ENCODE measurements at regions not wholly inside any gene's neighbourhood (a gene's known extent, or its start where the extent isn't known, plus 50 kb on each side); places are given as distances from the start of the nearest gene placed in this dataset.

GRCh38 chr2:8076448-8077342 lies 605.2 kb upstream of the ID2 start:
- peak; percentile 16 for DNase-seq

- DNase-seq: no peak
Observed at GRCh38 chr2:8078705-8079104, 603.2 kb upstream of the ID2 start.

- DNase-seq: no peak
Observed at GRCh38 chr2:8080063-8080462, 601.8 kb upstream of the ID2 start.

DNA sequence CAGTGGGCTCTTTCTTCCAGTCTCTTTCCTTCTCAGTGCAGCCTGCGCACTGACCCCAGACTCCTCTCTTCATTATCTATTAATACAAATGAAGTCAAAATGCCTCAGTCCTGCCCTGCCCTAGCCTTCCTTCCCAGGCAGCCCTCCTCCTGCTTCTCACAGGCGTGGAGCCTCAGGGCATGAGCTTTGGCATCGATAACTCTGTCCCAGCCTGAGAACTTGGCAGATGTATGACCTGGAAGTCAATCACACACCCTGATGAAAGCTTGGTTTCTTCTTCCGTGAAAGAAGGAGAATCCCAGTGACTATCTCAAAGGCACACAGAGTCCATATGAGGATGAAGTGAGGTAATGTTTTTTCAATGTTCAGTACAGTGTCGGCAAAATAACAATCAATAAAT lies 600.7 kb upstream of the ID2 start:
- DNase-seq: no peak

DNA sequence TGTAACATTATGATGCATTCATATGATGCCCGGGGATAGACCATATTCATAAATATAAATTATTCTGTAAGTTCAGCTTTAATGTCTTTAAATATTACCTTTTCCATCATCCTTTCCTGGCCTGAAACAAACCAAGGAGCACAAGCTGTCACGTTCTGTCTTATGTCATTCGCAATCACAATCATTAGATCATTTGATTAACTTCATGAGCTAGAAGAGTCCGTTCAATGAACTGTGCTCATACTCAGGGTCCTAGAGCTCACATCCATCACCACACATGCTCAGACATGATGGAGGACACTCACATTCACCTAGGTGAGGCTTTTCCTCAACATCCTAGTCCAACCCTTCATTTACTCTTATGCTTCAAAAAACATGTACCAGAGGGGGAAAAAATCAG lies 599.0 kb upstream of the ID2 start:
- no peak for DNase-seq

DNA sequence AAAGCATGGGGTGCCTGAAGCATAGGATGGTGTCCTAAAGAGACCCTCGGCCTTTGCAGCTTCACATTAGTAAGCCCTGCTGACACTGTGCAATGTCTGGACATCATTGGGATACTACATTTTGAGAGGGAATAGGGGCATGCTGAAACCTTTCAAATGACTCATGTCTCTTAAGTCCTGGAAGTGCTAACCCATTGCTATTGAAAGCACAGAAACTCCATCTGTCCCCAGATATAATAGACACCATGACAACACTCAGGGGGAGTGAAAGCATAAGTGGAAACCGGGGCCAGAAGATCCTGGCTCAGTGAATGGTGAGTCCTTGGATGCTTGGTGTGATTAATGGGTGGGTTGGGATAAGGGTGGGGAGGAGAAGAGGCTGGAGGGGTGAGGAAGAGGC lies 595.5 kb upstream of the ID2 start:
- no peak for DNase-seq

GRCh38 chr2:8086796-8087479 lies 594.9 kb upstream of the ID2 start:
- DNase-seq: no peak

DNA sequence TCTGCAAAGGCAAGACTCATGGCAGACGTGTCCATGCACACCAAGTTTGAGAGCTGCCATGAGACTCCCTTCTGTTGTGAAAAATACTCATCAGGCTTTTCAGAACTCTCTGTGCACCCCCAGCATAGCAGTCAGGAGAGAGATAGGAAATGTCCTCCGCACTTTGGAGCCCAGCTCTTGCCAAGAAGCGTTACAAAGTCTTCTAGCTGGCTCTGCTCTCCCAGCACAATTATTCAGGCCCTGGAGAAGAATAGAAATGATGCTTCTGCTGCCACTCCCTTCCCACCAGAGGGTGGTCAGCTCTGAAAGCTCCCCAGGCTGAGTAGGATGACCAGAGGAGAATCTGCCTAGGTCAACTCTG lies 594.4 kb upstream of the ID2 start:
- no peak for DNase-seq

DNA sequence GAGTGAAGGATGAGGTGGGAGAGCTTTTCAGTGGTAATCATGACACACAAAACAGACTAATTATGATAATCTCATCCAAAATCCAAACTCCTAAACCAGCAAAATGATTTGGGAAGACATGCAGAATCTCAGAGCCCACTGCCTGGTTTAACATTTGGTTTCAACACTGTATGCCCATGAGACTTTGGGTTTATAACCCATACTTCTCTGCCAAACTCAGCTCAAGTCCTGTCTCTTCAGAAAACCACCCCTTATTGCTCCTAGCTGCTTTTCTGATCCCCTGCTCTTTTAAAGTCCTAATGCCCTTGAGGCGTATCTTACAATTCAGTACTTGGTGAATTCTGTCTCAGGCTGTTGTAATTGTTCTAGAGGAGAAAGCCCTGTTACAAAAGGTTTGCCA lies 593.0 kb upstream of the ID2 start:
- no peak for DNase-seq

DNA sequence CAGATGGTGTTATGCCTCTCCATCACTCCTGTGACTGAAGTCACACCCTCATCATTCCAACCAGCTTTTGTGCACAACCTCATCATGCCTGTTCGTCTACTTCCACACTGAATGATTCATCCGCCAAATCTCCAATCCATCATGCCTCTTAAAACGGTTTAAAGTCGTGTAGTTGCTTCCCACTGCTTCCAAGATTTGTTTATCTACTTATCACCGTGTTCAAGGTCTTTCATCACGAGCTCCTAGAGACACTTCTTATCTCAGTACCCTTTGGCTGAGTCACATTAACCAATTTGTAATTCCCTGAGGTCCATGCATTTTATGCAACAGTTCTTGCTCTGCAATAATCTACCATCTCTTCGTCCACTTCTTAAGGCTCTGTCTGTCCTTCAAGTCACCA lies 592.3 kb upstream of the ID2 start:
- DNase-seq: no peak

GRCh38 chr2:8090748-8091700 lies 590.8 kb upstream of the ID2 start:
- DNase-seq: peak; percentile 53

DNA sequence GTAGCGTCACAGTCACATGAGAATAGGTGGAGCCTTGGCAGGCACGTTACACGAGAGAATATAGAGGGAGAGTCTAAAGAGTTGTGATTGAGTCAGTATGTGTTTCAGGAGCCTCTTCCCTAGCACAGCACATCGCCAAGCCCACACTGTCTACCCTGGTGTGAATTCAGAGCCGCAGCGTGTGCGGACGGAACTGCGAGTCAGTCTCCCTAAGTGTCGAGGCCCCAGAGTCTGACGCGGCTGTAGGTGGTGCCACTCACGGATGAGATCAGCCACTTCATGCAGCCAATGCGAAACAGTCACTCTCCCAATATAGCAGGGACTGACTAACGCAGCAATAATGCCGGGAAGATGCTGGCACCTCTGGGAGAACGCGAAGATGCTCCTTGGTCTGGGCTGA lies 587.3 kb upstream of the ID2 start:
- no peak for DNase-seq

- no peak for DNase-seq
Observed at GRCh38 chr2:8095978-8096377, 585.9 kb upstream of the ID2 start.

- no peak for DNase-seq
Observed at GRCh38 chr2:8096484-8096883, 585.4 kb upstream of the ID2 start.

GRCh38 chr2:8098476-8099266 lies 583.2 kb upstream of the ID2 start:
- no peak for DNase-seq

DNA sequence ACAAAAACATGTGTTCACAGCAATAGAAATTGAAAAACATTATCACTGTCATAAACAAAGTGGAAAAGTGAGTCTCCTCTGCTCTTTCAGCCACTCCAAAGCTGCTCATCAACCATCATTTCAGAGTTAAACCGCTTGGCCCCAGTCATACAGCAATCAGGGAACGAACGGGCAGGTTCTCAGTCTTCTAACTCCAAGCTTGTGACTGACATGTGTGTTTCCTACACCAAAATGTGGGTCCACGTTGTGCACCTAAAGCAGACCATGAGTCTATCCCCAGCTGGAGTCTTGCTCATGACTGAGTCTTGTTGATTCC lies 582.6 kb upstream of the ID2 start:
- no peak for DNase-seq

DNA sequence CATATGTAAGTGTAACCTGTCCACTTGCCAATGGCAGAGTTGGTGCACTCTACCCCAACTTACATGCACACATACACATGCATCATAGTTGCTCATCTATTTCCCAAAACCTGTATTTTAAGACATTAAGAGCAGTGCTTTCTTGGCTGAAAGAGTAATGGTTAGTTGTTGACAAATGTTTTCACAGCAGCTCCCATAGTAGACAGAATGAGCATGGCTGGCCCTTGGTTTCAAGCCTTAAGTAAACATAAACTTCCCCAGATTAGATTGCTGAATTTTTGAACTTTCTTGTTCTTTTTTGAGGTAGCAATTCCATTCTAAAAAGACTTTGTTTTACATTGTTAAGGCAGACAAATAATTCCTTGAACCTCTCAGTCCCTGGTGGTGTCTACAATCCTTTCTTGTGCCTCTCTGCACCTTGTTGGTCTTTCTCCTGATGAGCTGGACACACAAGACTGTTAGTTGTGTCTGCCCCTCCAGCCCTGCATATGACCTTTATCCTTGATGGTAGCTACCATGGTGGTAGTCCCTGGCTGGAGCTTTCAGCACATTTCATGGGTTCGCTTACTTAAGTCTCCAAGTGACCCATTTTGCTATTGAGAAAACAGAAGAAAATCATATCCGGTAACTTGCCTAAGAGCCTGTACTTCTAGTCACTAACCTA lies 580.1 kb upstream of the ID2 start:
- DNase-seq: no peak

GRCh38 chr2:8102470-8102869 lies 579.4 kb upstream of the ID2 start:
- no peak for DNase-seq

- no peak for DNase-seq
Observed at GRCh38 chr2:8103085-8103708, 578.7 kb upstream of the ID2 start.

GRCh38 chr2:8107150-8107549 lies 574.7 kb upstream of the ID2 start:
- DNase-seq: no peak

- DNase-seq: peak; percentile 37
Observed at GRCh38 chr2:8107621-8108378, 574.1 kb upstream of the ID2 start.
